ENCODE measurements at regions not wholly inside any gene's neighbourhood (a gene's known extent, or its start where the extent isn't known, plus 50 kb on each side); places are given as distances from the start of the nearest gene placed in this dataset.
A peak's percentile ranks its signal among the peaks of the same experiment; 100 is the strongest.

DNA sequence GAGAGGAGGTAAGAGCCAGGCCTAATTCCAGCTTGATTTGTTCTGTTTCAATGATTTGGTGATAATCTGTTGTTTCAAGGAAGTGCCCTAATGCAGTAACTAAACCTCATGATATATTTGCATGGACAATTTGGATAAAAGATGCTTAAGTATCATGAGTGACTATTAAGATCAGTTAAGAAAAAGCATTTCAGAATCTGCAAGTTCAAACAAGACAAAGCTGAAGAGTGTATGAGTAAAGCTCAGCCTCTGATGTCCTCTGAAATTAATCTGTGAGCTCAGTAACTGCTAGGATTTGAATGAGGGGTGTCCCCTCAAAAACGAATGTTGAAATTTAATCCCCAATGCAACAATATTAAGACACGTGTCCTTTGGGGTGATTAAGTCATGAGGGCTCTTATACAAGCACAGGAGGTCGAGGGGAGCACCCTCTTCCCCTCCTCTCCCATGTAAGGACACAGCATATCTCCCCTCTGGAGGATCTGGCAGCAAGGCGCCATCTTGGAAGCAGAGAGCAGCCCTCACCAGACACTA, 949.2 kb downstream of the GALC start:
- Histone ChIP-seq H3K27me3 (ENCODE audit: control insufficient read depth, insufficient read depth, low read length) (no peaks in the 10 kb centered on the region), H2BK120ac (ENCODE audit: low read depth, low read length) (no peak overlapping the region), H2BK20ac (ENCODE audit: low read depth, low read length) (no peak overlapping the region), H4K5ac (ENCODE audit: low read depth, low read length) (no peak overlapping the region), H3K79me1 (ENCODE audit: low read depth in 1 of 2, low read length in 2 of 2) (no peaks in the 10 kb centered on the region), H3K9me1 (ENCODE audit: insufficient read depth, low read length) (no peaks in the 10 kb centered on the region), H3K56ac (ENCODE audit: extremely low read depth, insufficient read depth, low read length) (no peak overlapping the region), H4K91ac (ENCODE audit: insufficient read depth, low read depth, low read length) (no peak overlapping the region), H4K20me1 (ENCODE audit: insufficient read depth, low read length) (no peaks in the 10 kb centered on the region), H3K9ac (ENCODE audit: low read depth, low read length) (no peak overlapping the region), H2AK5ac (ENCODE audit: low read depth, low read length) (no peak overlapping the region), H3K14ac (replicated peaks; ENCODE audit: low read depth, low read length) (no peak overlapping the region), H3K9me3 (ENCODE audit: control insufficient read depth, insufficient read depth, low read length) (no peaks in the 10 kb centered on the region), H2BK15ac (ENCODE audit: low read depth, low read length) (no peak overlapping the region), H3K4me3 (ENCODE audit: insufficient read depth, low read depth, low read length) (no peak overlapping the region), H3K23ac (ENCODE audit: low read depth, low read length) (no peak overlapping the region), H2AK9ac (replicated peaks; ENCODE audit: low read depth, low read length, poor library complexity) (no peak overlapping the region), H2AFZ (replicated peaks; ENCODE audit: low read length, poor library complexity) (no peak overlapping the region), H3K18ac (ENCODE audit: low read depth, low read length) (no peak overlapping the region), H4K8ac (ENCODE audit: low read depth in 2 of 2, low read length in 2 of 2) (no peak overlapping the region), H3K27ac (ENCODE audit: insufficient read depth, low read length) (no peak overlapping the region), H2BK5ac (ENCODE audit: low read depth, low read length, poor library complexity, severe bottlenecking) (peak overlapping the region; percentile 48), H3K4me2 (ENCODE audit: low read depth, low read length) (no peak overlapping the region), H3K4ac (ENCODE audit: low read depth, low read length) (no peak overlapping the region), H3K4me1 (ENCODE audit: control insufficient read depth, insufficient read depth, low read length) (no peaks in the 10 kb centered on the region), H3K36me3 (ENCODE audit: control insufficient read depth, insufficient read depth, low read length) (no peaks in the 10 kb centered on the region)
- ChIA-PET POLR2A (ENCODE audit: unreplicated experiment) (no interaction called here), CTCF (no interaction called here)
- WGBS, 2 experiments (ENCODE audit: extremely low coverage in 2 of 2, insufficient read length in 1 of 2) = no CpG with 5 or more reads among the region's 4 CpGs
- no TSS peak for BruUV-seq (replicated peaks)
- dilution Hi-C loops (cut with HindIII; ENCODE audit: low sequenced_read_pairs, unreplicated experiment) (no loop called here), in situ Hi-C loops (cut with MboI; ENCODE audit: low sequenced_read_pairs) (no loop called here), intact Hi-C loops (cut with micrococcal nuclease) (no loop called here)
- DNase-seq (no peak), ATAC-seq (ENCODE audit: low read depth) (no peak)
- no peak for TF ChIP-seq CHD1 (IDR thresholded peaks at IDR 0.05; ENCODE audit: low read depth, low read length)
- TF ChIP-seq MAZ (IDR thresholded peaks at IDR 0.05; ENCODE audit: borderline replicate concordance, low read depth, low read length) = no peak
- TF ChIP-seq NFE2L2 (IDR thresholded peaks at IDR 0.05; ENCODE audit: low read depth, low read length) = no peak
- TF ChIP-seq BHLHE40 (IDR thresholded peaks at IDR 0.05; ENCODE audit: low read depth, low read length) = no peak
- no peak for TF ChIP-seq CTCF (conservative IDR thresholded peaks at IDR 0.05; ENCODE audit: low read depth, low read length)
- TF ChIP-seq RCOR1 (IDR thresholded peaks at IDR 0.05; ENCODE audit: insufficient replicate concordance, low read length) = no peak
- TF ChIP-seq POLR2A (IDR thresholded peaks at IDR 0.05; ENCODE audit: low read depth, low read length) = no peak
- TF ChIP-seq, protein P1, sequence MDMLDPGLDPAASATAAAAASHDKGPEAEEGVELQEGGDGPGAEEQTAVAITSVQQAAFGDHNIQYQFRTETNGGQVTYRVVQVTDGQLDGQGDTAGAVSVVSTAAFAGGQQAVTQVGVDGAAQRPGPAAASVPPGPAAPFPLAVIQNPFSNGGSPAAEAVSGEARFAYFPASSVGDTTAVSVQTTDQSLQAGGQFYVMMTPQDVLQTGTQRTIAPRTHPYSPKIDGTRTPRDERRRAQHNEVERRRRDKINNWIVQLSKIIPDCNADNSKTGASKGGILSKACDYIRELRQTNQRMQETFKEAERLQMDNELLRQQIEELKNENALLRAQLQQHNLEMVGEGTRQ (IDR thresholded peaks at IDR 0.05; ENCODE audit: low read depth, low read length) = no peak
- TF ChIP-seq RAD21 (IDR thresholded peaks at IDR 0.05; ENCODE audit: low read length) = no peak
- TF ChIP-seq FOS (IDR thresholded peaks at IDR 0.05; ENCODE audit: low read depth, low read length) = no peak
- TF ChIP-seq CEBPB (IDR thresholded peaks at IDR 0.05; ENCODE audit: low read depth, low read length) = no peak
- TF ChIP-seq RFX5 (IDR thresholded peaks at IDR 0.05; ENCODE audit: low read depth, low read length) = no peak
- TF ChIP-seq ELK1 (IDR thresholded peaks at IDR 0.05; ENCODE audit: borderline replicate concordance, low read depth, low read length) = no peak
- no peak for TF ChIP-seq SMC3 (IDR thresholded peaks at IDR 0.05; ENCODE audit: low read depth, low read length)
- no peak for TF ChIP-seq MAFK (IDR thresholded peaks at IDR 0.05; ENCODE audit: low read depth, low read length)
- TF ChIP-seq MXI1 (IDR thresholded peaks at IDR 0.05; ENCODE audit: borderline replicate concordance, low read depth, low read length) = no peak

All from IMR-90 (cell line).